Heart left ventricle (tissue), 13 donors: ENCODE measurements at regions not wholly inside any gene's neighbourhood (a gene's known extent, or its start where the extent isn't known, plus 50 kb on each side); places are given as distances from the start of the nearest gene placed in this dataset.

Source experiments
- CTCF ChIP-seq, 12 donors: fragments of 200-600 bp; sonication (generic) in 4 of 12; IDR thresholded peaks; one replicate each; pipeline versions ENCODE4 v1.5.0 to v1.8.0; 2018 to 2022; ENCODE audit warnings: antibody characterized with exemption in 12 of 12, mild to moderate bottlenecking in 5 of 12
- POLR2A ChIP-seq, 2 donors: fragments of 450-650 bp; IDR thresholded peaks; one replicate each; pipeline ENCODE4 v1.6.1; 2017; ENCODE audit warnings: antibody characterized with exemption in 2 of 2, mild to moderate bottlenecking in 2 of 2, moderate library complexity in 2 of 2
- donor health status: ischemic (EF 13 %, LVEDD 7.1; RV severe dilation, severe dysfunction).
- donor health status: DM: no; HTN: yes; CAD: no.
- donor health status: DM: no; HTN: no; CAD: no.
- donor health status: ischemic (EF 25% LVEDD 6.9; RV normal size, moderate dysfunction).
- donor health status: ischemic (EF 25% LVEDD 5.7; RV mildly dilated, moderate dysfunction).
- donor health status: ischemic (EF 35%, LVEDD 5.7; RV mildly dilated, moderate dysfunction).
- donor health status: nonischemic (EF 11% LVEDD 7.7; RV severe dilation, severe dysfunction).
- donor health status: DM: yes; HTN: yes; CAD: no.
- donor health status: PGD.
- donor health status: ischemic (EF 29% LVEDD 5.4; RV normal size, mild dysfunction).
- donor health status: nonischemic (EF 23%, LVEDD 6.1; RV moderate dilation, normal function).

- TF ChIP-seq CTCF (IDR thresholded peaks at IDR 0.05), result no peak
- no peak for TF ChIP-seq POLR2A (IDR thresholded peaks at IDR 0.05)
Measured at GRCh38 chr11:70641369-70641768, 243.0 kb downstream of the CTTN start.
